Activated CD8-positive, alpha-beta T cell treated with anti-CD3 and anti-CD28 coated beads for 36 hours (primary cell): ENCODE measurements at regions not wholly inside any gene's neighbourhood (a gene's known extent, or its start where the extent isn't known, plus 50 kb on each side); places are given as distances from the start of the nearest gene placed in this dataset.

Experiments used
- ATAC-seq: fragments of 200-7000 bp; cut with Tn5 transposase; one replicate; pipeline ENCODE4 v1.10.0; 2021; ENCODE audit warnings: mild to moderate bottlenecking, moderate library complexity
- CTCF ChIA-PET: fragments of 350-600 bp; sonication (Branson Sonifier 250); formaldehyde crosslinking; loops from one replicate; lab custom pipeline; 2021; ENCODE audit warnings: antibody characterized with exemption; lab: Charles Lee
- POLR2A ChIA-PET: fragments of 350-600 bp; sonication (Branson Sonifier 250); formaldehyde crosslinking; loops from one replicate; lab custom pipeline; 2021; ENCODE audit warnings: antibody characterized with exemption; lab: Charles Lee
- DNase-seq: peaks from one replicate; pipeline ENCODE4 v3.0.0-alpha.2; 2020
- H3K27ac Mint-ChIP-seq: one replicate; pipeline ENCODE4 v1.8.0; 2021; ENCODE audit warnings: mild to moderate bottlenecking, mixed read lengths
- H3K27me3 Mint-ChIP-seq: one replicate; pipeline ENCODE4 v1.8.0; 2021; ENCODE audit warnings: mixed read lengths
- H3K36me3 Mint-ChIP-seq: one replicate; pipeline ENCODE4 v1.8.0; 2021; ENCODE audit warnings: low read depth, mixed read lengths
- H3K4me1 Mint-ChIP-seq: one replicate; pipeline ENCODE4 v1.8.0; 2021; ENCODE audit warnings: low read depth, mixed read lengths
- H3K4me3 Mint-ChIP-seq: one replicate; pipeline ENCODE4 v1.8.0; 2021; ENCODE audit warnings: mild to moderate bottlenecking, moderate library complexity, mixed read lengths
- H3K9me3 Mint-ChIP-seq: one replicate; pipeline ENCODE4 v1.8.0; 2021; ENCODE audit warnings: mixed read lengths
- CTCF ChIP-seq: fragments of 200-600 bp; IDR thresholded peaks from one replicate; pipeline ENCODE4 v1.8.0; 2022; ENCODE audit warnings: antibody characterized with exemption, mild to moderate bottlenecking
- intact Hi-C: fragments of 100-400 bp; cut with micrococcal nuclease; formaldehyde crosslinking; loops from one replicate; pipeline ENCODE4 v1.10.0; 2022

- no peak overlapping the region for H3K27ac Mint-ChIP-seq
- intact Hi-C loops, result no loop called here
- peaks cover 2% of the 10 kb centered on the region for H3K9me3 Mint-ChIP-seq
- no peak overlapping the region for H3K4me3 Mint-ChIP-seq
- POLR2A ChIA-PET, result no interaction called here
- no peak for ATAC-seq
- H3K4me1 Mint-ChIP-seq, result peaks cover 2% of the 10 kb centered on the region
- CTCF ChIA-PET, result no interaction called here
- no peak for TF ChIP-seq CTCF
- no peaks in the 10 kb centered on the region for H3K36me3 Mint-ChIP-seq
- no peak for DNase-seq
- H3K27me3 Mint-ChIP-seq, result no peaks in the 10 kb centered on the region
Measured at GRCh38 chr2:18901242-18901641, 311.9 kb upstream of the NT5C1B start.

GRCh38 chr2:18900691-18901141 lies 311.3 kb upstream of the NT5C1B start:
- Mint-ChIP-seq H3K4me1 (peaks cover 2% of the 10 kb centered on the region), H3K9me3 (peaks cover 2% of the 10 kb centered on the region), H3K27me3 (no peaks in the 10 kb centered on the region), H3K36me3 (no peaks in the 10 kb centered on the region), H3K27ac (no peak overlapping the region), H3K4me3 (no peak overlapping the region)
- no peak for TF ChIP-seq CTCF
- DNase-seq, result no peak
- CTCF ChIA-PET, result no interaction called here
- no peak for ATAC-seq
- POLR2A ChIA-PET, result no interaction called here
- intact Hi-C loops, result no loop called here

GRCh38 chr2:18899725-18900124 lies 310.4 kb upstream of the NT5C1B start:
- no peak for DNase-seq
- POLR2A ChIA-PET, result no interaction called here
- intact Hi-C loops, result no loop called here
- CTCF ChIA-PET, result no interaction called here
- peaks cover 2% of the 10 kb centered on the region for H3K4me1 Mint-ChIP-seq
- H3K9me3 Mint-ChIP-seq, result no peaks in the 10 kb centered on the region
- no peak overlapping the region for H3K4me3 Mint-ChIP-seq
- no peak for TF ChIP-seq CTCF
- no peak for ATAC-seq
- H3K36me3 Mint-ChIP-seq, result no peaks in the 10 kb centered on the region
- H3K27ac Mint-ChIP-seq, result no peak overlapping the region
- H3K27me3 Mint-ChIP-seq, result no peaks in the 10 kb centered on the region

- no peaks in the 10 kb centered on the region for H3K36me3 Mint-ChIP-seq
- DNase-seq, result no peak
- intact Hi-C loops, result no loop called here
- no peaks in the 10 kb centered on the region for H3K27me3 Mint-ChIP-seq
- no peak overlapping the region for H3K27ac Mint-ChIP-seq
- ATAC-seq, result no peak
- H3K4me3 Mint-ChIP-seq, result no peak overlapping the region
- no peaks in the 10 kb centered on the region for H3K4me1 Mint-ChIP-seq
- TF ChIP-seq CTCF, result no peak
- ChIA-PET POLR2A (no interaction called here), CTCF (no interaction called here)
- H3K9me3 Mint-ChIP-seq, result no peaks in the 10 kb centered on the region
Measured at GRCh38 chr2:18898271-18898670, 308.9 kb upstream of the NT5C1B start.

GRCh38 chr2:18896125-18896764 lies 306.9 kb upstream of the NT5C1B start:
- no peaks in the 10 kb centered on the region for H3K9me3 Mint-ChIP-seq
- intact Hi-C loops, result no loop called here

More at GRCh38 chr2:18896125-18896764, 306.9 kb upstream of the NT5C1B start:
- no peaks in the 10 kb centered on the region for H3K27me3 Mint-ChIP-seq
- H3K4me3 Mint-ChIP-seq, result no peak overlapping the region
- DNase-seq (no peak), ATAC-seq (no peak)
- TF ChIP-seq CTCF, result no peak
- H3K27ac Mint-ChIP-seq, result no peak overlapping the region
- ChIA-PET CTCF (no interaction called here), POLR2A (no interaction called here)
- no peaks in the 10 kb centered on the region for H3K4me1 Mint-ChIP-seq
- no peaks in the 10 kb centered on the region for H3K36me3 Mint-ChIP-seq
